ENCODE measurements at regions not wholly inside any gene's neighbourhood (a gene's known extent, or its start where the extent isn't known, plus 50 kb on each side); places are given as distances from the start of the nearest gene placed in this dataset.

DNA sequence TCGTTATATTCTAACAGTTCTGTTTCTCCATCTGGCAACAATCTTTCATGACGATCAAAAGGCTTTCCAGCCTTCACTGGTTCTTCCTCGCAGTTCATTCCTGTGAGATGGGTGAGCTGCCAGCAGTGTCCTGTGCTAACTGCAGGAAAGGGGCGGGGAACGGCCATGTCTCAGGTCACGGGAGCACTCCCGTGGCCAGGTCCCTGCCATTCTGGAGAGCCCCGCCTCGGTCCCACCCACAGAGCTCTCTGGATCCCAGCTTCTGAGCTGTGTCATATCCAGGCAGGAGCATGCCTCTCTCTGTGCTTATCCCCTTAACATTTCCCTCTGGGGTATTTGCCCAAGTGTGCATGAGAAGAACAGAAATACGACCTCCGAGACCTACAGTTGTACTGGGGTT, 297.8 kb upstream of the IRX2 start:
- no peak overlapping the region for H3K4me3 ChIP-seq (ENCODE audit: low read depth, low read length)
- DNase-seq (ENCODE audit: low read depth, low spot score): no peak
- in situ Hi-C loops (cut with HindIII; ENCODE audit: low sequenced_read_pairs): no loop called here
- no peak for TF ChIP-seq CTCF (IDR thresholded peaks at IDR 0.05; ENCODE audit: low read depth, low read length)

GRCh38 chr5:3047212-3047774, 295.8 kb upstream of the IRX2 start:
- DNase-seq (ENCODE audit: low read depth, low spot score): no peak
- no peak for TF ChIP-seq CTCF (IDR thresholded peaks at IDR 0.05; ENCODE audit: low read depth, low read length)
- no peak overlapping the region for H3K4me3 ChIP-seq (ENCODE audit: low read depth, low read length)
- in situ Hi-C loops (cut with HindIII; ENCODE audit: low sequenced_read_pairs): no loop called here

GRCh38 chr5:3043600-3043999, 292.1 kb upstream of the IRX2 start:
- H3K4me3 ChIP-seq (ENCODE audit: low read depth, low read length): no peak overlapping the region
- DNase-seq (ENCODE audit: low read depth, low spot score): no peak
- in situ Hi-C loops (cut with HindIII; ENCODE audit: low sequenced_read_pairs): no loop called here
- TF ChIP-seq CTCF (IDR thresholded peaks at IDR 0.05; ENCODE audit: low read depth, low read length): no peak

DNA sequence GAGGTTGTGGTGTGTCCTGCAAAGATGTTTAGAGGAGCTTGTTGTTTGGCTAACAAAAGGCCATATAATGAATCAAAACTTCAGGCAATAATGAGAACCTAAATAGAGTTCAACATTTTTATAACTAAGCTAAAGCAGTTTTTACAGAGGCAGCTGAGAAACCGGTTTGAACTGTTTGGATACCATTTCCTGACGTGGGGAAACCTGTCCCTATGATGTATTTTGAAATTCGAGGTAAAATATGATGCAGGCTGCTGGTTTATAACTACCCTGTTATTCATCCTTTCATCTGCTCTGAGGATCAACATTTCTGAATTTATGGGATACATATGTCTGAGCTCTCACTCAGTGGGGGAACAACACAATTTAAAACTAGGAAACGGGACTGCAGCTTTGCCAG, 289.5 kb upstream of the IRX2 start:
- no peak overlapping the region for H3K4me3 ChIP-seq (ENCODE audit: low read depth, low read length)
- DNase-seq (ENCODE audit: low read depth, low spot score): no peak
- TF ChIP-seq CTCF (IDR thresholded peaks at IDR 0.05; ENCODE audit: low read depth, low read length): no peak
- in situ Hi-C loops (cut with HindIII; ENCODE audit: low sequenced_read_pairs): no loop called here

GRCh38 chr5:3036041-3036788, 284.7 kb upstream of the IRX2 start:
- in situ Hi-C loops (cut with HindIII; ENCODE audit: low sequenced_read_pairs): no loop called here
- DNase-seq (ENCODE audit: low read depth, low spot score): no peak
- no peak overlapping the region for H3K4me3 ChIP-seq (ENCODE audit: low read depth, low read length)
- no peak for TF ChIP-seq CTCF (IDR thresholded peaks at IDR 0.05; ENCODE audit: low read depth, low read length)

GRCh38 chr5:3035452-3035851, 284.0 kb upstream of the IRX2 start:
- no peak for DNase-seq (ENCODE audit: low read depth, low spot score)
- no peak for TF ChIP-seq CTCF (IDR thresholded peaks at IDR 0.05; ENCODE audit: low read depth, low read length)
- in situ Hi-C loops (cut with HindIII; ENCODE audit: low sequenced_read_pairs): no loop called here
- no peak overlapping the region for H3K4me3 ChIP-seq (ENCODE audit: low read depth, low read length)

Data from astrocyte of the spinal cord (primary cell).